A549 (cell line): ENCODE measurements at regions not wholly inside any gene's neighbourhood (a gene's known extent, or its start where the extent isn't known, plus 50 kb on each side); places are given as distances from the start of the nearest gene placed in this dataset.

Experiments
- ATAC-seq, 2 experiments: fragments of 200-7000 bp in 1 of 2; fragments of >200 bp in 1 of 2; cut with Nextera tagmentation in 1 of 2; cut with Tn5 transposase in 1 of 2; 3 replicates each; pipeline versions ENCODE4 v1.8.0 to v1.9.1; 2018 to 2020; ENCODE audit warnings: mild to moderate bottlenecking in 1 of 2, moderate library complexity in 1 of 2
- CTCF ChIA-PET: fragments of 300-600 bp; sonication (Branson Sonifier 250); formaldehyde crosslinking; extraction: SDS; loops from one replicate; lab custom pipeline; 2021; ENCODE audit warnings: antibody characterized with exemption, inconsistent platforms; lab: Yijun Ruan, JAX
- POLR2A ChIA-PET: fragments of 350-600 bp; formaldehyde crosslinking; extraction: SDS; loops from one replicate; lab custom pipeline; 2021; ENCODE audit warnings: antibody characterized with exemption, inconsistent platforms; lab: Yijun Ruan, JAX
- DNase-seq, 2 experiments: peaks; one replicate each; pipeline versions ENCODE4 v3.0.0 to v3.0.0-alpha.2; 2011 to 2016; ENCODE audit warnings: low read depth in 1 of 2, low spot score in 1 of 2
- FAIRE-seq: peaks from 2 replicates; lab custom pipeline; 2011; peaks lifted over from hg19 to GRCh38; lab: Jason Lieb, UNC
- H3K27ac ChIP-seq, 2 experiments: fragments of >200 bp; sonication (Bioruptor Twin); formaldehyde crosslinking; 3 replicates each; pipeline ENCODE4 v1.5.1; 2016 to 2017
- H3K4me1 ChIP-seq: fragments of >200 bp; sonication (Bioruptor Twin); formaldehyde crosslinking; 3 replicates; pipeline ENCODE4 v1.6.1; 2016
- H3K4me2 ChIP-seq: fragments of >200 bp; sonication (Bioruptor Twin); formaldehyde crosslinking; 3 replicates; pipeline ENCODE4 v1.6.1; 2016
- H3K4me3 ChIP-seq: fragments of >200 bp; sonication (Bioruptor Twin); formaldehyde crosslinking; 3 replicates; pipeline ENCODE4 v1.5.1; 2016
- H3K9me3 ChIP-seq: fragments of >200 bp; sonication (Bioruptor Twin); formaldehyde crosslinking; 3 replicates; pipeline ENCODE4 v1.6.1; 2016
- CBX2 ChIP-seq: fragments of 200-600 bp; sonication (generic); IDR thresholded peaks from 2 replicates; pipeline ENCODE4 v1.6.1; 2016; ENCODE audit warnings: low read depth, mild to moderate bottlenecking, borderline replicate concordance
- CBX8 ChIP-seq: fragments of 200-600 bp; sonication (generic); IDR thresholded peaks from 2 replicates; pipeline ENCODE4 v1.6.1; 2016
- CHD2 ChIP-seq: fragments of 150-350 bp; IDR thresholded peaks from 2 replicates; pipeline ENCODE4 v1.6.1; 2014; ENCODE audit warnings: low read length; ENCODE audit not compliant: partially characterized antibody
- CHD4 ChIP-seq: fragments of 200-600 bp; sonication (generic); IDR thresholded peaks from 2 replicates; pipeline ENCODE4 v1.6.1; 2016; ENCODE audit warnings: antibody characterized with exemption, mild to moderate bottlenecking, borderline replicate concordance
- CTCF ChIP-seq: fragments of >200 bp; sonication (Bioruptor Twin); formaldehyde crosslinking; IDR thresholded peaks from 3 replicates; pipeline ENCODE4 v1.5.1; 2016
- ESRRA ChIP-seq: fragments of 150-350 bp; IDR thresholded peaks from 2 replicates; pipeline ENCODE4 v1.6.1; 2014; ENCODE audit warnings: mild to moderate bottlenecking, low read length, borderline replicate concordance
- FOSB ChIP-seq: fragments of 250-450 bp; sonication (Bioruptor Pico); IDR thresholded peaks from 2 replicates; pipeline ENCODE4 v1.5.0; 2020; ENCODE audit warnings: mild to moderate bottlenecking, moderate library complexity
- HDAC2 ChIP-seq: fragments of 200-600 bp; sonication (generic); IDR thresholded peaks from 2 replicates; pipeline ENCODE4 v1.6.1; 2016
- HOXA7 ChIP-seq: fragments of 250-450 bp; sonication (Bioruptor Pico); IDR thresholded peaks from 2 replicates; pipeline ENCODE4 v1.5.0; 2020; ENCODE audit warnings: mild to moderate bottlenecking, moderate library complexity
- HOXB5 ChIP-seq: fragments of 250-450 bp; sonication (Bioruptor Pico); IDR thresholded peaks from 2 replicates; pipeline ENCODE4 v1.5.0; 2020; ENCODE audit warnings: mild to moderate bottlenecking, moderate library complexity
- MYC ChIP-seq: IDR thresholded peaks from 2 replicates; pipeline ENCODE4 v1.6.1; 2012; ENCODE audit warnings: mild to moderate bottlenecking, inconsistent platforms, low read length, improper control_type of control experiment, borderline replicate concordance
- NR3C1 ChIP-seq: fragments of >200 bp; sonication (Bioruptor Twin); formaldehyde crosslinking; IDR thresholded peaks from 3 replicates; pipeline ENCODE4 v1.6.1; 2017
- POLR2A ChIP-seq: IDR thresholded peaks from 2 replicates; pipeline ENCODE4 v1.6.1; 2012; ENCODE audit warnings: mild to moderate bottlenecking, low read length
- RAD21 ChIP-seq, 2 experiments: fragments of >200 bp in 1 of 2; sonication (Bioruptor Twin) in 1 of 2; formaldehyde crosslinking in 1 of 2; IDR thresholded peaks in 1 of 2; conservative IDR thresholded peaks in 1 of 2; 2 replicates in 1 of 2; 3 replicates in 1 of 2; pipeline ENCODE4 v1.6.1; 2012 to 2018; ENCODE audit warnings: inconsistent platforms in 1 of 2
- RFX5 ChIP-seq: fragments of 450-650 bp; IDR thresholded peaks from 2 replicates; pipeline ENCODE4 v1.7.1; 2014; ENCODE audit warnings: antibody characterized with exemption, mild to moderate bottlenecking, moderate library complexity
- RNF2 ChIP-seq: fragments of 200-600 bp; sonication (generic); IDR thresholded peaks from 2 replicates; pipeline ENCODE4 v1.6.1; 2016; ENCODE audit warnings: low read depth, mild to moderate bottlenecking, antibody characterized with exemption, moderate library complexity, borderline replicate concordance
- SREBF2 ChIP-seq: fragments of 450-650 bp; IDR thresholded peaks from 2 replicates; pipeline ENCODE4 v1.6.1; 2014; ENCODE audit warnings: mild to moderate bottlenecking, moderate library complexity
- TP53 ChIP-seq: fragments of 250-450 bp; sonication (Bioruptor Pico); IDR thresholded peaks from 2 replicates; pipeline ENCODE4 v1.5.0; 2021; ENCODE audit warnings: mild to moderate bottlenecking, moderate library complexity
- USF2 ChIP-seq: fragments of 450-650 bp; IDR thresholded peaks from 2 replicates; pipeline ENCODE4 v1.6.1; 2014; ENCODE audit warnings: antibody characterized with exemption
- ZC3H11A ChIP-seq: fragments of 450-650 bp; IDR thresholded peaks from 2 replicates; pipeline ENCODE4 v1.6.1; 2014; ENCODE audit warnings: antibody characterized with exemption, mild to moderate bottlenecking
- ZFP36 ChIP-seq: fragments of 450-650 bp; IDR thresholded peaks from 2 replicates; pipeline ENCODE4 v1.6.1; 2014; ENCODE audit warnings: borderline replicate concordance; ENCODE audit not compliant: partially characterized antibody
- ZSCAN20 ChIP-seq: fragments of 250-450 bp; sonication (Bioruptor Pico); IDR thresholded peaks from 2 replicates; pipeline ENCODE4 v1.8.0; 2022; ENCODE audit warnings: mild to moderate bottlenecking, moderate library complexity
- WGBS: methylation state at CpG from one replicate; pipeline ENCODE4 v1.1.6; 2017; ENCODE audit errors: missing lambda C conversion rate; 5-methylcytosine and 5-hydroxymethylcytosine counted together
- TF ChIP-seq, protein P1 (sequence below): IDR thresholded peaks from 2 replicates; pipeline ENCODE4 v1.6.1; 2012
- TF ChIP-seq, protein P2 (sequence below): fragments of >200 bp; sonication (Bioruptor Twin); formaldehyde crosslinking; IDR thresholded peaks from 2 replicates; pipeline ENCODE4 v1.6.1; 2016

DNA sequence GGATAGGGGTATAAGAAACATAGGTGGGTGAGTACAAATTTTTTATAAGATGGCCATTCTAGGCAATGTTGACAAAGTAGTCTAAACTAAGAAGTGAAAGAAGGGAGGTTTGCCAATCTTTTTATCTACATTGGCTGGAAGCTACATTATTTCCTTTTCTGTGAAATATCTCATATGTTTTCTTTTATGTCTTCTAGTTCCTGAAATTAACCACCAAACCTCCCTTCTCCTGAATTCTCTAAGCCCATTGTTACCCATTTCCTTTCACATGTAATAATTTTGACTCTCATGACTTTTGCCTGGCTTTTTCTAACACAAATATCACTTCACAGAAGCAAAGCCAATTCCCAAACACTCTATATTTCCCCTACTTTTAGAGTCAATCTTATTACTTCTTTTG is 496.2 kb upstream of the JAG1 start (continued):
- TF ChIP-seq, protein P1, sequence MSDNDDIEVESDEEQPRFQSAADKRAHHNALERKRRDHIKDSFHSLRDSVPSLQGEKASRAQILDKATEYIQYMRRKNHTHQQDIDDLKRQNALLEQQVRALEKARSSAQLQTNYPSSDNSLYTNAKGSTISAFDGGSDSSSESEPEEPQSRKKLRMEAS: no peak
- no peak for TF ChIP-seq HOXA7 (CRISPR knock-in tag)
- no peak for TF ChIP-seq HOXB5 (CRISPR knock-in tag)
- TF ChIP-seq TP53: no peak

GRCh38 chr20:11170565-11170964 is 496.8 kb upstream of the JAG1 start:
- 81% methylated on average over 2 of the region's 2 CpGs for WGBS
- ChIA-PET CTCF (interaction anchor here (0.9 to 1.3 kb wide), 2 partner anchors 21 to 31 kb away, joined by 3 read pairs; no protein-coding TSS in a partner anchor), POLR2A (no interaction called here)
- DNase-seq (no peak), FAIRE-seq (no peak), ATAC-seq (no peak)
- no peak overlapping the region for H3K4me3 ChIP-seq
- no peak overlapping the region; the same call in 2 of the 3 replicates for H3K4me2 ChIP-seq
- no peaks in the 10 kb centered on the region for H3K9me3 ChIP-seq
- H3K27ac ChIP-seq: no peak overlapping the region; a peak in 1 of 6 replicates
- TF ChIP-seq ZC3H11A: no peak
- no peak for TF ChIP-seq USF2
- TF ChIP-seq RAD21 (conservative IDR thresholded peaks at IDR 0.05 in 1 of 2, IDR thresholded peaks at IDR 0.05 in 1 of 2): no peak
- TF ChIP-seq CHD4: no peak
- TF ChIP-seq CBX2: no peak
- no peak for TF ChIP-seq CHD2
- no peak for TF ChIP-seq RNF2
- no peak for TF ChIP-seq NR3C1
- TF ChIP-seq FOSB (CRISPR knock-in tag): no peak
- TF ChIP-seq POLR2A: no peak
- no peak for TF ChIP-seq HOXA7 (CRISPR knock-in tag)
- H3K4me1 ChIP-seq: 0 out of 3 replicates have a peak, but pooled peaks cover 5% of the 10 kb centered on the region

DNA sequence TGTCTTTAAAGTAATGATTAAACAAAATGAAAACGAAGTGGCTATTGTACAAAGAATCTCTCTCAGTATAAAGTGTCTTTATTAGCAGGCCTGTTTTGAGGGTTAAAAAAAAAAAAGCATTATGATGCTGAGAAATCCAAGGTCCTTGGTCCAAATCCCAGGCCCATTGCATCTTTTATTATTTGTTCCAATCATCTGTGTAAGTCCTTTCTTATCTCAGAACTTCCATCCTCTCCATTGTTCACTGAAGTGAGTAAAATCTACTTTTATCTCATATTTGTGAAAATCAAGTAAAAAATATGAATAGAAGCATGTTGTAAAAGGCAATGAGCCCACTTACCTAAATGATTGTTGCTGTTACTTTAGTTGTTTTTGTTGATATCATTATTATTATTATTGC is 499.1 kb upstream of the JAG1 start:
- CTCF ChIA-PET: no interaction called here
- no peak for FAIRE-seq
- 0 out of 3 replicates have a peak, but pooled peaks cover 5% of the 10 kb centered on the region for H3K4me1 ChIP-seq
- ATAC-seq: no peak
- 29% methylated on average over 1 of the region's 1 CpG for WGBS
- TF ChIP-seq RNF2: no peak
- no peak for TF ChIP-seq CBX8
- TF ChIP-seq CTCF: no peak
- no peak for TF ChIP-seq SREBF2
- TF ChIP-seq ZFP36: no peak
- no peak for TF ChIP-seq ZSCAN20 (CRISPR knock-in tag)
- TF ChIP-seq, protein P2, sequence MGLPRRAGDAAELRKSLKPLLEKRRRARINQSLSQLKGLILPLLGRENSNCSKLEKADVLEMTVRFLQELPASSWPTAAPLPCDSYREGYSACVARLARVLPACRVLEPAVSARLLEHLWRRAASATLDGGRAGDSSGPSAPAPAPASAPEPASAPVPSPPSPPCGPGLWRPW: no peak
- no peak for TF ChIP-seq MYC
- TF ChIP-seq CBX2: no peak
- no peak for TF ChIP-seq RFX5
- no peak for TF ChIP-seq HDAC2
- no peak for TF ChIP-seq ESRRA
- TF ChIP-seq, all 56 proteins: peak for 0
- no peak overlapping the region for H3K27ac ChIP-seq
- DNase-seq: no peak
- POLR2A ChIA-PET: no interaction called here
- H3K9me3 ChIP-seq: no peaks in the 10 kb centered on the region
- H3K4me2 ChIP-seq: no peak overlapping the region
- no peak overlapping the region for H3K4me3 ChIP-seq
